ENCODE measurements at regions not wholly inside any gene's neighbourhood (a gene's known extent, or its start where the extent isn't known, plus 50 kb on each side); places are given as distances from the start of the nearest gene placed in this dataset.

GRCh38 chr11:113533425-113533698 is 58.2 kb upstream of the DRD2 start:
- Histone ChIP-seq H3K27me3 (ENCODE audit: control insufficient read depth in 3 of 3, insufficient read depth in 3 of 3, low read depth in 1 of 3, low read length in 3 of 3) (no peaks in the 10 kb centered on the region), H3K18ac (ENCODE audit: low read length) (peak overlapping the region; percentile 58)

GRCh38 chr11:113532697-113533424 is 57.7 kb upstream of the DRD2 start:
- Histone ChIP-seq H3K18ac (ENCODE audit: low read length) (no peak overlapping the region), H3K27ac (replicated peaks; ENCODE audit: low read length) (no peak overlapping the region)
- DNase-seq (ENCODE audit: low spot score) = peak; percentile 72

More at GRCh38 chr11:113533425-113533698, 58.2 kb upstream of the DRD2 start:
- Histone ChIP-seq H2AK5ac (ENCODE audit: low read depth, low read length) (no peak overlapping the region), H4K91ac (ENCODE audit: low read depth, low read length, poor library complexity) (no peak overlapping the region), H3K36me3 (replicated peaks in 1 of 2; ENCODE audit: control insufficient read depth in 2 of 2, insufficient read depth in 2 of 2, low read length in 2 of 2) (no peaks in the 10 kb centered on the region), H2BK15ac (ENCODE audit: low read length) (no peak overlapping the region), H3K4ac (ENCODE audit: low read length) (no peak overlapping the region), H3K14ac (ENCODE audit: low read length) (no peak overlapping the region), H2BK120ac (ENCODE audit: low read depth, low read length) (no peak overlapping the region), H2BK12ac (ENCODE audit: low read length) (no peak overlapping the region), H3K23ac (ENCODE audit: low read depth, low read length, poor library complexity) (no peak overlapping the region), H3K4me3 (ENCODE audit: low read length in 2 of 2) (no peak overlapping the region), H3K4me1 (ENCODE audit: control insufficient read depth in 2 of 2, insufficient read depth in 1 of 2, low read depth in 1 of 2, low read length in 2 of 2) (peaks cover 0 to 13% of the 10 kb centered on the region in 2 donors), H3K79me1 (ENCODE audit: low read depth, low read length) (no peaks in the 10 kb centered on the region), H2BK5ac (ENCODE audit: low read length) (no peak overlapping the region), H3K27ac (replicated peaks; ENCODE audit: low read length) (no peak overlapping the region), H4K8ac (ENCODE audit: low read depth, low read length) (no peak overlapping the region), H3K9ac (ENCODE audit: low read depth, low read length, poor library complexity) (no peak overlapping the region), H2AFZ (ENCODE audit: low read length) (no peak overlapping the region), H3K9me3 (replicated peaks in 1 of 2; ENCODE audit: control insufficient read depth in 2 of 2, insufficient read depth in 1 of 2, low read depth in 1 of 2, low read length in 2 of 2) (no peaks in the 10 kb centered on the region), H3K4me2 (ENCODE audit: insufficient read depth, low read length, poor library complexity, severe bottlenecking) (no peak overlapping the region)
- no CpG with 5 or more reads among the region's 4 CpGs for WGBS, 2 donors (ENCODE audit: extremely low coverage in 2 of 2, insufficient read length in 2 of 2, insufficient replicate concordance in 1 of 2)
- no peak for DNase-seq (ENCODE audit: low spot score)

GRCh38 chr11:113531575-113532451 is 56.6 kb upstream of the DRD2 start:
- Histone ChIP-seq H3K36me3 (replicated peaks in 1 of 2; ENCODE audit: control insufficient read depth in 2 of 2, insufficient read depth in 2 of 2, low read length in 2 of 2) (no peaks in the 10 kb centered on the region), H2BK5ac (ENCODE audit: low read length) (no peak overlapping the region), H2BK15ac (ENCODE audit: low read length) (no peak overlapping the region), H3K27me3 (ENCODE audit: control insufficient read depth in 3 of 3, insufficient read depth in 3 of 3, low read depth in 1 of 3, low read length in 3 of 3) (no peaks in the 10 kb centered on the region), H4K91ac (ENCODE audit: low read depth, low read length, poor library complexity) (no peak overlapping the region), H3K18ac (ENCODE audit: low read length) (peak overlapping the region; percentile 57), H4K8ac (ENCODE audit: low read depth, low read length) (no peak overlapping the region), H3K4me3 (ENCODE audit: low read length in 2 of 2) (no peak overlapping the region), H3K4me2 (ENCODE audit: insufficient read depth, low read length, poor library complexity, severe bottlenecking) (no peak overlapping the region), H2AFZ (ENCODE audit: low read length) (no peak overlapping the region), H3K79me1 (ENCODE audit: low read depth, low read length) (no peaks in the 10 kb centered on the region), H3K14ac (ENCODE audit: low read length) (no peak overlapping the region), H3K23ac (ENCODE audit: low read depth, low read length, poor library complexity) (no peak overlapping the region), H3K27ac (replicated peaks; ENCODE audit: low read length) (no peak overlapping the region), H3K9ac (ENCODE audit: low read depth, low read length, poor library complexity) (no peak overlapping the region), H3K4ac (ENCODE audit: low read length) (no peak overlapping the region), H2AK5ac (ENCODE audit: low read depth, low read length) (peak overlapping the region; percentile 6), H2BK120ac (ENCODE audit: low read depth, low read length) (no peak overlapping the region), H2BK12ac (ENCODE audit: low read length) (no peak overlapping the region), H3K4me1 (ENCODE audit: control insufficient read depth in 2 of 2, insufficient read depth in 1 of 2, low read depth in 1 of 2, low read length in 2 of 2) (peaks cover 0 to 11% of the 10 kb centered on the region in 2 donors), H3K9me3 (replicated peaks in 1 of 2; ENCODE audit: control insufficient read depth in 2 of 2, insufficient read depth in 1 of 2, low read depth in 1 of 2, low read length in 2 of 2) (no peaks in the 10 kb centered on the region)
- no CpG with 5 or more reads among the region's 8 CpGs for WGBS, 2 donors (ENCODE audit: extremely low coverage in 2 of 2, insufficient read length in 2 of 2, insufficient replicate concordance in 1 of 2)
- no peak for DNase-seq (ENCODE audit: low spot score)

More at GRCh38 chr11:113532697-113533424, 57.7 kb upstream of the DRD2 start:
- no peaks in the 10 kb centered on the region for H3K79me1 ChIP-seq (ENCODE audit: low read depth, low read length)
- no CpG with 5 or more reads among the region's 9 CpGs for WGBS, 2 donors (ENCODE audit: extremely low coverage in 2 of 2, insufficient read length in 2 of 2, insufficient replicate concordance in 1 of 2)
- no peaks in the 10 kb centered on the region for H3K9me3 ChIP-seq (replicated peaks in 1 of 2; ENCODE audit: control insufficient read depth in 2 of 2, insufficient read depth in 1 of 2, low read depth in 1 of 2, low read length in 2 of 2)
- no peaks in the 10 kb centered on the region for H3K36me3 ChIP-seq (replicated peaks in 1 of 2; ENCODE audit: control insufficient read depth in 2 of 2, insufficient read depth in 2 of 2, low read length in 2 of 2)
- H2BK12ac ChIP-seq (ENCODE audit: low read length) = no peak overlapping the region
- H2BK120ac ChIP-seq (ENCODE audit: low read depth, low read length) = no peak overlapping the region
- no peak overlapping the region for H2BK15ac ChIP-seq (ENCODE audit: low read length)
- peaks cover 0 to 11% of the 10 kb centered on the region in 2 donors for H3K4me1 ChIP-seq (ENCODE audit: control insufficient read depth in 2 of 2, insufficient read depth in 1 of 2, low read depth in 1 of 2, low read length in 2 of 2)
- H2AFZ ChIP-seq (ENCODE audit: low read length) = peak overlapping the region; percentile 17
- H4K91ac ChIP-seq (ENCODE audit: low read depth, low read length, poor library complexity) = no peak overlapping the region
- no peak overlapping the region for H3K4me2 ChIP-seq (ENCODE audit: insufficient read depth, low read length, poor library complexity, severe bottlenecking)
- no peak overlapping the region for H3K4me3 ChIP-seq (ENCODE audit: low read length in 2 of 2)
- no peak overlapping the region for H2BK5ac ChIP-seq (ENCODE audit: low read length)
- H3K4ac ChIP-seq (ENCODE audit: low read length) = no peak overlapping the region
- H3K23ac ChIP-seq (ENCODE audit: low read depth, low read length, poor library complexity) = no peak overlapping the region
- no peak overlapping the region for H3K9ac ChIP-seq (ENCODE audit: low read depth, low read length, poor library complexity)
- H3K27me3 ChIP-seq (ENCODE audit: control insufficient read depth in 3 of 3, insufficient read depth in 3 of 3, low read depth in 1 of 3, low read length in 3 of 3) = no peaks in the 10 kb centered on the region
- H4K8ac ChIP-seq (ENCODE audit: low read depth, low read length) = no peak overlapping the region
- H3K14ac ChIP-seq (ENCODE audit: low read length) = no peak overlapping the region
- H2AK5ac ChIP-seq (ENCODE audit: low read depth, low read length) = no peak overlapping the region

GRCh38 chr11:113531083-113531482 is 55.9 kb upstream of the DRD2 start:
- Histone ChIP-seq H4K8ac (ENCODE audit: low read depth, low read length) (no peak overlapping the region), H3K9me3 (replicated peaks in 1 of 2; ENCODE audit: control insufficient read depth in 2 of 2, insufficient read depth in 1 of 2, low read depth in 1 of 2, low read length in 2 of 2) (no peaks in the 10 kb centered on the region), H3K14ac (ENCODE audit: low read length) (no peak overlapping the region), H3K18ac (ENCODE audit: low read length) (no peak overlapping the region), H4K91ac (ENCODE audit: low read depth, low read length, poor library complexity) (no peak overlapping the region), H3K9ac (ENCODE audit: low read depth, low read length, poor library complexity) (no peak overlapping the region), H2BK12ac (ENCODE audit: low read length) (no peak overlapping the region), H3K27ac (replicated peaks; ENCODE audit: low read length) (no peak overlapping the region), H2AK5ac (ENCODE audit: low read depth, low read length) (no peak overlapping the region), H2BK5ac (ENCODE audit: low read length) (no peak overlapping the region), H2AFZ (ENCODE audit: low read length) (no peak overlapping the region), H3K27me3 (ENCODE audit: control insufficient read depth in 3 of 3, insufficient read depth in 3 of 3, low read depth in 1 of 3, low read length in 3 of 3) (no peaks in the 10 kb centered on the region), H3K4me3 (ENCODE audit: low read length in 2 of 2) (no peak overlapping the region), H3K4me1 (ENCODE audit: control insufficient read depth in 2 of 2, insufficient read depth in 1 of 2, low read depth in 1 of 2, low read length in 2 of 2) (peaks cover 0 to 11% of the 10 kb centered on the region in 2 donors), H2BK120ac (ENCODE audit: low read depth, low read length) (no peak overlapping the region), H3K36me3 (replicated peaks in 1 of 2; ENCODE audit: control insufficient read depth in 2 of 2, insufficient read depth in 2 of 2, low read length in 2 of 2) (no peaks in the 10 kb centered on the region), H3K23ac (ENCODE audit: low read depth, low read length, poor library complexity) (no peak overlapping the region), H3K4me2 (ENCODE audit: insufficient read depth, low read length, poor library complexity, severe bottlenecking) (no peak overlapping the region), H3K79me1 (ENCODE audit: low read depth, low read length) (no peaks in the 10 kb centered on the region), H2BK15ac (ENCODE audit: low read length) (no peak overlapping the region), H3K4ac (ENCODE audit: low read length) (no peak overlapping the region)
- DNase-seq (ENCODE audit: low spot score) = no peak
- no CpG with 5 or more reads among the region's 3 CpGs for WGBS, 2 donors (ENCODE audit: extremely low coverage in 2 of 2, insufficient read length in 2 of 2, insufficient replicate concordance in 1 of 2)
